H9 (cell line): ENCODE measurements at regions not wholly inside any gene's neighbourhood (a gene's known extent, or its start where the extent isn't known, plus 50 kb on each side); places are given as distances from the start of the nearest gene placed in this dataset.

Source experiments
- DNase-seq: peaks from one replicate; pipeline ENCODE4 v3.0.0-alpha.2; 2017
- H2AFZ ChIP-seq: one replicate; pipeline ENCODE4 v1.6.1; 2013; ENCODE audit warnings: mild to moderate bottlenecking, low read length, control low read depth, moderate library complexity
- H2AK5ac ChIP-seq: 2 replicates; pipeline ENCODE4 v1.6.1; 2013; ENCODE audit warnings: low read length, control low read depth, mixed read lengths; ENCODE audit not compliant: insufficient read length
- H2BK120ac ChIP-seq: one replicate; pipeline ENCODE4 v1.6.1; 2013; ENCODE audit warnings: low read depth, mild to moderate bottlenecking, low read length, control low read depth, inconsistent platforms; ENCODE audit not compliant: poor library complexity, severe bottlenecking
- H2BK12ac ChIP-seq: 2 replicates; pipeline ENCODE4 v1.6.1; 2013; ENCODE audit warnings: low read length, control low read depth, mixed read lengths, low read depth; ENCODE audit not compliant: insufficient read length
- H2BK15ac ChIP-seq: 2 replicates; pipeline ENCODE4 v1.6.1; 2013; ENCODE audit warnings: low read depth, low read length, control low read depth
- H2BK20ac ChIP-seq: one replicate; pipeline ENCODE4 v1.6.1; 2013; ENCODE audit warnings: low read depth, mild to moderate bottlenecking, low read length, control low read depth, inconsistent platforms; ENCODE audit not compliant: poor library complexity, severe bottlenecking
- H2BK5ac ChIP-seq: 2 replicates; pipeline ENCODE4 v1.6.1; 2013; ENCODE audit warnings: low read length, control low read depth, mixed read lengths; ENCODE audit not compliant: insufficient read length
- H3K14ac ChIP-seq: 2 replicates; pipeline ENCODE4 v1.6.1; 2013; ENCODE audit warnings: low read length, control low read depth; ENCODE audit not compliant: insufficient read depth
- H3K18ac ChIP-seq: 2 replicates; pipeline ENCODE4 v1.6.1; 2013; ENCODE audit warnings: low read depth, mild to moderate bottlenecking, mixed read lengths, low read length, control low read depth; ENCODE audit not compliant: insufficient read length
- H3K23ac ChIP-seq: 2 replicates; pipeline ENCODE4 v1.6.1; 2013; ENCODE audit warnings: low read length, control low read depth, mixed read lengths, low read depth; ENCODE audit not compliant: insufficient read length
- H3K23me2 ChIP-seq: 2 replicates; pipeline ENCODE4 v1.6.1; 2013; ENCODE audit warnings: low read depth, mild to moderate bottlenecking, mixed read lengths, low read length, control low read depth; ENCODE audit not compliant: insufficient read length, poor library complexity, severe bottlenecking
- H3K27ac ChIP-seq: 2 replicates; pipeline ENCODE4 v1.5.1; 2013; ENCODE audit warnings: low read length, control low read depth, mixed read lengths, low read depth; ENCODE audit not compliant: insufficient read length
- H3K27me3 ChIP-seq: 2 replicates; pipeline ENCODE4 v1.6.1; 2013; ENCODE audit warnings: low read length, control low read depth, inconsistent platforms; ENCODE audit not compliant: insufficient read depth
- H3K4ac ChIP-seq: 2 replicates; pipeline ENCODE4 v1.6.1; 2013; ENCODE audit warnings: low read depth, mild to moderate bottlenecking, control low read depth, inconsistent platforms, low read length, moderate library complexity
- H3K4me1 ChIP-seq: 2 replicates; pipeline ENCODE4 v1.6.1; 2013; ENCODE audit warnings: low read length, control low read depth, inconsistent platforms; ENCODE audit not compliant: insufficient read depth
- H3K4me2 ChIP-seq: 2 replicates; pipeline ENCODE4 v1.6.1; 2013; ENCODE audit warnings: low read length, control low read depth, mixed read lengths; ENCODE audit not compliant: insufficient read length, insufficient read depth
- H3K56ac ChIP-seq: 2 replicates; pipeline ENCODE4 v1.6.1; 2013; ENCODE audit warnings: low read depth, mild to moderate bottlenecking, mixed read lengths, low read length, control low read depth; ENCODE audit not compliant: insufficient read length
- H3K79me1 ChIP-seq: 2 replicates; pipeline ENCODE4 v1.6.1; 2013; ENCODE audit warnings: low read depth, mild to moderate bottlenecking, moderate library complexity, low read length, control low read depth, inconsistent platforms; ENCODE audit not compliant: insufficient read depth, poor library complexity, severe bottlenecking
- H3K79me2 ChIP-seq: 2 replicates; pipeline ENCODE4 v1.6.1; 2013; ENCODE audit warnings: low read length, control low read depth, inconsistent platforms; ENCODE audit not compliant: insufficient read depth
- H3K9ac ChIP-seq: 2 replicates; pipeline ENCODE4 v1.6.1; 2013; ENCODE audit warnings: low read length, control low read depth, mixed read lengths; ENCODE audit not compliant: insufficient read length; ENCODE audit errors: extremely low read depth
- H3K9me3 ChIP-seq: one replicate; pipeline ENCODE4 v1.6.1; 2013; ENCODE audit warnings: low read depth, low read length, inconsistent platforms; ENCODE audit not compliant: control insufficient read depth
- H3T11ph ChIP-seq: one replicate; pipeline ENCODE4 v1.6.1; 2013; ENCODE audit warnings: mild to moderate bottlenecking, low read length, control low read depth, inconsistent platforms
- H4K20me1 ChIP-seq: one replicate; pipeline ENCODE4 v1.6.1; 2013; ENCODE audit not compliant: control insufficient read depth, insufficient read length, insufficient read depth
- H4K5ac ChIP-seq: 2 replicates; pipeline ENCODE4 v1.6.1; 2013; ENCODE audit warnings: low read depth, mild to moderate bottlenecking, mixed read lengths, low read length, control low read depth; ENCODE audit not compliant: insufficient read length
- H4K8ac ChIP-seq: replicated peaks from 2 replicates; pipeline ENCODE4 v1.6.1; 2013; ENCODE audit warnings: low read length, control low read depth, mixed read lengths, low read depth; ENCODE audit not compliant: insufficient read length
- H4K91ac ChIP-seq: 2 replicates; pipeline ENCODE4 v1.6.1; 2013; ENCODE audit warnings: low read depth, mild to moderate bottlenecking, moderate library complexity, mixed read lengths, low read length, control low read depth; ENCODE audit not compliant: insufficient read length
- H3K27ac Mint-ChIP-seq, 3 experiments: 2 replicates in 2 of 3; 3 replicates in 1 of 3; pipeline ENCODE4 v1.8.0; 2020 to 2021; ENCODE audit warnings: mixed read lengths in 3 of 3, mild to moderate bottlenecking in 1 of 3, moderate library complexity in 1 of 3
- H3K27me3 Mint-ChIP-seq: 2 replicates; pipeline ENCODE4 v1.8.0; 2021; ENCODE audit warnings: low read depth, mild to moderate bottlenecking, moderate library complexity, mixed read lengths
- H3K36me3 Mint-ChIP-seq, 3 experiments: 2 replicates in 2 of 3; 3 replicates in 1 of 3; pipeline ENCODE4 v1.8.0; 2020 to 2021; ENCODE audit warnings: low read depth in 3 of 3, mixed read lengths in 3 of 3; ENCODE audit not compliant: insufficient read depth in 1 of 3
- H3K4me1 Mint-ChIP-seq, 2 experiments: 2 replicates each; pipeline ENCODE4 v1.8.0; 2020; ENCODE audit warnings: mixed read lengths in 2 of 2
- H3K4me3 Mint-ChIP-seq, 2 experiments: 2 replicates in 1 of 2; 3 replicates in 1 of 2; pipeline ENCODE4 v1.8.0; 2020 to 2021; ENCODE audit warnings: mild to moderate bottlenecking in 2 of 2, mixed read lengths in 2 of 2, moderate library complexity in 1 of 2
- H3K9me3 Mint-ChIP-seq, 2 experiments: 2 replicates in 1 of 2; 3 replicates in 1 of 2; pipeline ENCODE4 v1.8.0; 2020; ENCODE audit warnings: mild to moderate bottlenecking in 2 of 2, mixed read lengths in 2 of 2, moderate library complexity in 1 of 2
- CTCF ChIP-seq: fragments of 200-600 bp; sonication (generic); conservative IDR thresholded peaks from 3 replicates; pipeline ENCODE4 v1.8.0; 2021; ENCODE audit warnings: antibody characterized with exemption, mild to moderate bottlenecking
- WGBS: extraction: QIAGEN DNeasy Blood & Tissue Kit; methylation state at CpG from one replicate; pipeline ENCODE4 v1.1.7; 2013; ENCODE audit warnings: missing lambda C conversion rate, low lambda C conversion rate, mixed read lengths; ENCODE audit not compliant: insufficient read length; ENCODE audit errors: extremely low coverage; 5-methylcytosine and 5-hydroxymethylcytosine counted together

GRCh38 chr19:29326849-29327840, 114.2 kb upstream of the UQCRFS1 start:
- no peaks in the 10 kb centered on the region for H3K27me3 ChIP-seq
- H4K91ac ChIP-seq: no peak overlapping the region
- H3K23me2 ChIP-seq: no peaks in the 10 kb centered on the region
- H4K5ac ChIP-seq: no peak overlapping the region
- no peak overlapping the region for H3K4ac ChIP-seq
- no CpG with 5 or more reads among the region's 14 CpGs for WGBS
- no peak for TF ChIP-seq CTCF
- no peaks in the 10 kb centered on the region for H3K79me1 ChIP-seq
- no peak overlapping the region for H2BK12ac ChIP-seq
- H2BK120ac ChIP-seq: no peak overlapping the region
- H3K4me1 ChIP-seq: 0 out of 2 replicates have a peak, but pooled peaks cover 2% of the 10 kb centered on the region
- Mint-ChIP-seq H3K4me3 (no peak overlapping the region; a peak in 1 of 5 replicates), H3K27ac (no peak overlapping the region; a peak in 1 of 7 replicates), H3K4me1 (peaks cover 19% of the 10 kb centered on the region in 2 experiments), H3K9me3 (peaks cover 2 to 15% of the 10 kb centered on the region in 2 experiments; a peak in 4 of 5 replicates), H3K27me3 (peaks cover 17% of the 10 kb centered on the region), H3K36me3 (peaks cover 0 to 3% (median 0%) of the 10 kb centered on the region in 3 experiments; a peak in 1 of 7 replicates)
- no peaks in the 10 kb centered on the region for H3K79me2 ChIP-seq
- no peak overlapping the region for H2BK5ac ChIP-seq
- no peaks in the 10 kb centered on the region for H3K9me3 ChIP-seq
- H2BK15ac ChIP-seq: no peak overlapping the region
- no peak overlapping the region for H3K27ac ChIP-seq
- no peak overlapping the region for H4K8ac ChIP-seq
- H2AK5ac ChIP-seq: no peak overlapping the region
- H2AFZ ChIP-seq: no peak overlapping the region
- H3K23ac ChIP-seq: no peak overlapping the region
- H3T11ph ChIP-seq: no peak overlapping the region
- no peak overlapping the region for H2BK20ac ChIP-seq
- no peak overlapping the region for H3K18ac ChIP-seq
- no peak overlapping the region for H3K14ac ChIP-seq
- DNase-seq: no peak
- no peak overlapping the region for H3K4me2 ChIP-seq
- no peak overlapping the region for H3K56ac ChIP-seq
- H3K9ac ChIP-seq: no peak overlapping the region
- H4K20me1 ChIP-seq: no peaks in the 10 kb centered on the region
